Brain microvascular endothelial cell (primary cell): ENCODE measurements at regions not wholly inside any gene's neighbourhood (a gene's known extent, or its start where the extent isn't known, plus 50 kb on each side); places are given as distances from the start of the nearest gene placed in this dataset.

Experiments
- DNase-seq: peaks from one replicate; pipeline ENCODE4 v3.0.0-alpha.2; 2020
- H3K27ac ChIP-seq: fragments of 250-450 bp; sonication (Bioruptor Pico); 2 replicates; pipeline ENCODE4 v1.5.1; 2020; ENCODE audit warnings: mild to moderate bottlenecking, moderate library complexity
- H3K27me3 ChIP-seq: fragments of 250-450 bp; sonication (Bioruptor Pico); replicated peaks from 2 replicates; pipeline ENCODE4 v1.5.1; 2020; ENCODE audit warnings: mild to moderate bottlenecking
- H3K36me3 ChIP-seq: fragments of 250-450 bp; sonication (Bioruptor Pico); replicated peaks from 2 replicates; pipeline ENCODE4 v1.5.1; 2020; ENCODE audit warnings: mild to moderate bottlenecking
- H3K4me3 ChIP-seq: 2 replicates; pipeline ENCODE4 v1.5.1; 2011; ENCODE audit warnings: low read depth, mild to moderate bottlenecking, control low read depth, low read length, moderate library complexity
- CTCF ChIP-seq: IDR thresholded peaks from 2 replicates; pipeline ENCODE4 v1.5.1; 2011; ENCODE audit warnings: low read depth, mild to moderate bottlenecking, moderate library complexity, low read length, control low read depth, inconsistent platforms; ENCODE audit errors: missing control alignments
- in situ Hi-C: cut with HindIII; loops from 2 replicates; pipeline ENCODE4 v1.10.0; 2017; ENCODE audit warnings: low sequenced_read_pairs, low pct_ligation_motif_present

DNA sequence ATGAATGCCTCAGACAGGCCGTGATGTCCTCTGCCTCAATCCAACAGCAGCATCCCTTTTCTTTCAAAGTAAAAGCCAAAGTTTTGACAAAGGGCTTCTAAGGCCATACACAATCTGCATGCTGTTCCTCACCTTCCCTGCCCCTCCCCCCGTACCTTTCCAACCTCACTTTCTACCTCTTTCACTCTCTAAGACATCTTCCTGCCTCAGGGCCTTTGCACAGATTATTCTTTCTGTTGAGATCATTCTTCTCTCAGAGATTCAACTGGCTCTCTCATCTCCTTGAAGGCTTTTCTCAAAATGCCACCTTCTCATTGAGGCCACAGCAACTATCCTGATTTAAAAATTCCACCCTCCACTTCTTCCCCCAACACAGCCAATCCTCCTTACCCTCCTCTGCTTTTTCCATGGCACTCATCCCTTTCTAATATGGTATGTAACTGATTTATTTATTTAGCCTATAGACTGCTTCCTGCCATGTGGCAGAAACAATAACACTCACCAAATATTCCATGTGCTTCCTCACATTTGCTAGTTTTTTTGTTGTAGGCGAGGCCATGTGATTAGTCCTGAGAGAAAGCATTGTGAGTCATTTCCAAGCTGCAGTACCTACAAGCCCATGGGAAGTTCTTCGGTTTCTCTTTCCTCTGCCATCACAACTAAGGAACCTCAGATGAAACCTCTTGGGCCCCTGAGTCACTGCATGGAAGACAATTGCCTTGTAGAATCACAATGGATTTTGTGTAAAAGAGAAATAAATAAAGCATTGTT is 58.7 kb upstream of the GADD45A start:
- H3K36me3 ChIP-seq: no peaks in the 10 kb centered on the region
- TF ChIP-seq CTCF: no peak
- in situ Hi-C loops: no loop called here
- DNase-seq: peak; percentile 91
- no peak overlapping the region for H3K4me3 ChIP-seq
- H3K27me3 ChIP-seq: no peaks in the 10 kb centered on the region
- H3K27ac ChIP-seq: peak overlapping the region; percentile 65

GRCh38 chr1:67626861-67627235 is 58.2 kb upstream of the GADD45A start:
- no peak for DNase-seq
- TF ChIP-seq CTCF: no peak
- in situ Hi-C loops: no loop called here
- H3K4me3 ChIP-seq: no peak overlapping the region
- peak overlapping the region; percentile 65 for H3K27ac ChIP-seq
- no peaks in the 10 kb centered on the region for H3K27me3 ChIP-seq
- H3K36me3 ChIP-seq: no peaks in the 10 kb centered on the region

- TF ChIP-seq CTCF: no peak
- Histone ChIP-seq H3K36me3 (no peaks in the 10 kb centered on the region), H3K27me3 (no peaks in the 10 kb centered on the region), H3K4me3 (no peak overlapping the region), H3K27ac (peak overlapping the region; percentile 65)
- in situ Hi-C loops: no loop called here
- DNase-seq: no peak
Measured at GRCh38 chr1:67627336-67627735, 57.7 kb upstream of the GADD45A start.

DNA sequence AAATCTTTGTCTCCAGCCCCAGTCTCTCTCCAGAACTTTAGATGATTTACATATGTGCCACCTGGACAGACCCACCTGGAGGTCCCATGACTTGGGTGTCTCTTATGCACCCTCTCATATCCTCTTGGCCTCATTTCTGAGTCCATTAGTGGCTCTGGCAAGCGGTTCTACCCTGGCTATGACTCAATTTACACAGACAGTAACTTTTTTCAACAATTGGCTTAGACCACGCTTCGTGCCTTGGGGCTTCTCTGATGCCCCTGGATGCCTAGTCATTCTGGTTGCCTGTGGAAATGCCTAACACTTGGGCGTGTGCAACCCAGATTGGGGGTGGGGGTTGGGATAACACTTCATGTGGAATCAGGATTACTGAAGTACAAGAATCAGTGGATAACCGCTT is 57.1 kb upstream of the GADD45A start:
- Histone ChIP-seq H3K27me3 (no peaks in the 10 kb centered on the region), H3K36me3 (no peaks in the 10 kb centered on the region), H3K4me3 (no peak overlapping the region), H3K27ac (no peak overlapping the region)
- no peak for TF ChIP-seq CTCF
- in situ Hi-C loops: no loop called here
- DNase-seq: no peak

GRCh38 chr1:67629370-67630075 is 55.5 kb upstream of the GADD45A start:
- Histone ChIP-seq H3K4me3 (no peak overlapping the region), H3K36me3 (no peaks in the 10 kb centered on the region), H3K27me3 (no peaks in the 10 kb centered on the region), H3K27ac (no peak overlapping the region)
- no peak for TF ChIP-seq CTCF
- DNase-seq: no peak
- in situ Hi-C loops: no loop called here
